Left colon (tissue), 2 donors: ENCODE measurements at regions not wholly inside any gene's neighbourhood (a gene's known extent, or its start where the extent isn't known, plus 50 kb on each side); places are given as distances from the start of the nearest gene placed in this dataset.

Experiments
- ATAC-seq: fragments of 200-7000 bp; cut with Tn5 transposase; one replicate; pipeline ENCODE4 v1.9.1; 2020; ENCODE audit warnings: mild to moderate bottlenecking, moderate library complexity
- DNase-seq, 2 donors: peaks; one replicate each; pipeline ENCODE4 v3.0.0-alpha.2; 2020
- intact Hi-C, 2 donors: fragments of 100-400 bp; cut with DNase I in 1 of 2; cut with micrococcal nuclease in 1 of 2; formaldehyde crosslinking; loops; one replicate each; pipeline versions ENCODE4 v1.11.2 to v1.14.0; 2022; cut with DNase I, micrococcal nuclease
- donor health status: DM: no; HTN: no; CAD: no.
- donor health status: DM: yes; HTN: yes; CAD: no.

- no peak for DNase-seq
- intact Hi-C loops, result no loop called here
- no peak for ATAC-seq
Measured at GRCh38 chr2:191512216-191512835, 165.6 kb upstream of the NABP1 start.

- intact Hi-C loops, result no loop called here
Measured at GRCh38 chr2:191512874-191513273, 165.1 kb upstream of the NABP1 start.

GRCh38 chr2:191514613-191515012 is 163.3 kb upstream of the NABP1 start:
- DNase-seq (no peak), ATAC-seq (no peak)
- intact Hi-C loops, result no loop called here

More at GRCh38 chr2:191512874-191513273, 165.1 kb upstream of the NABP1 start:
- ATAC-seq (no peak), DNase-seq (no peak)

GRCh38 chr2:191515551-191515950 is 162.4 kb upstream of the NABP1 start:
- ATAC-seq (no peak), DNase-seq (no peak)
- intact Hi-C loops, result no loop called here

GRCh38 chr2:191516260-191516659 is 161.7 kb upstream of the NABP1 start:
- ATAC-seq (no peak), DNase-seq (no peak)
- intact Hi-C loops, result no loop called here

GRCh38 chr2:191521608-191522208 is 156.2 kb upstream of the NABP1 start:
- DNase-seq (no peak), ATAC-seq (no peak)
- intact Hi-C loops, result loop anchor here (2.0 to 10.0 kb wide), 2 partner anchors 357 kb away; no protein-coding TSS in a partner anchor

- no peak for DNase-seq
- intact Hi-C loops, result loop anchor here in 1 of 2 donors (10.0 kb wide), 1 partner anchor 358 kb away; no protein-coding TSS in a partner anchor
- ATAC-seq, result no peak
Measured at GRCh38 chr2:191522478-191523120, 155.3 kb upstream of the NABP1 start.

GRCh38 chr2:191526091-191526490 is 151.8 kb upstream of the NABP1 start:
- intact Hi-C loops, result loop anchor here in 1 of 2 donors (10.0 kb wide), 1 partner anchor 361 kb away; no protein-coding TSS in a partner anchor
- ATAC-seq (no peak), DNase-seq (no peak)

- intact Hi-C loops, result loop anchor here in 1 of 2 donors (10.0 kb wide), 1 partner anchor 362 kb away; no protein-coding TSS in a partner anchor
- no peak for DNase-seq
- no peak for ATAC-seq
Measured at GRCh38 chr2:191526536-191526935, 151.4 kb upstream of the NABP1 start.

GRCh38 chr2:191526953-191527556 is 150.9 kb upstream of the NABP1 start:
- DNase-seq, result no peak
- intact Hi-C loops, result loop anchor here in 1 of 2 donors (10.0 kb wide), 1 partner anchor 362 kb away; no protein-coding TSS in a partner anchor
- ATAC-seq, result no peak

- no peak for ATAC-seq
- no peak for DNase-seq
- intact Hi-C loops, result no loop called here
Measured at GRCh38 chr2:191530618-191531017, 147.3 kb upstream of the NABP1 start.

- DNase-seq, result no peak
- intact Hi-C loops, result no loop called here
- ATAC-seq, result no peak
Measured at GRCh38 chr2:191533693-191534180, 144.2 kb upstream of the NABP1 start.

- DNase-seq (no peak), ATAC-seq (no peak)
- intact Hi-C loops, result no loop called here
Measured at GRCh38 chr2:191537921-191538320, 140.0 kb upstream of the NABP1 start.

GRCh38 chr2:191538334-191538903 is 139.5 kb upstream of the NABP1 start:
- DNase-seq, result no peak
- intact Hi-C loops, result no loop called here
- ATAC-seq, result no peak

- no peak for ATAC-seq
- DNase-seq, result no peak
- intact Hi-C loops, result no loop called here
Measured at GRCh38 chr2:191539068-191539467, 138.9 kb upstream of the NABP1 start.

GRCh38 chr2:191540681-191541080 is 137.3 kb upstream of the NABP1 start:
- intact Hi-C loops, result no loop called here
- ATAC-seq, result no peak
- DNase-seq, result no peak

GRCh38 chr2:191543708-191544107 is 134.2 kb upstream of the NABP1 start:
- DNase-seq, result no peak
- ATAC-seq, result no peak
- intact Hi-C loops, result no loop called here

GRCh38 chr2:191544461-191545062 is 133.4 kb upstream of the NABP1 start:
- ATAC-seq, result no peak
- intact Hi-C loops, result no loop called here
- no peak for DNase-seq

- intact Hi-C loops, result no loop called here
- no peak for DNase-seq
- no peak for ATAC-seq
Measured at GRCh38 chr2:191545361-191545760, 132.6 kb upstream of the NABP1 start.
